HG03039 (cell line): ENCODE measurements at regions not wholly inside any gene's neighbourhood (a gene's known extent, or its start where the extent isn't known, plus 50 kb on each side); places are given as distances from the start of the nearest gene placed in this dataset.
"Not testable (repeated sequence)": the region's sequence is repeated elsewhere in the genome, so short reads cannot be mapped to it uniquely, and the experiment has no call there.

Experiments
- ATAC-seq: cut with Tn5 transposase; IDR thresholded peaks from one replicate; pipeline ENCODE4 v1.9.1; 2021; ENCODE audit warnings: mild to moderate bottlenecking, moderate library complexity; ENCODE audit not compliant: unreplicated experiment

DNA sequence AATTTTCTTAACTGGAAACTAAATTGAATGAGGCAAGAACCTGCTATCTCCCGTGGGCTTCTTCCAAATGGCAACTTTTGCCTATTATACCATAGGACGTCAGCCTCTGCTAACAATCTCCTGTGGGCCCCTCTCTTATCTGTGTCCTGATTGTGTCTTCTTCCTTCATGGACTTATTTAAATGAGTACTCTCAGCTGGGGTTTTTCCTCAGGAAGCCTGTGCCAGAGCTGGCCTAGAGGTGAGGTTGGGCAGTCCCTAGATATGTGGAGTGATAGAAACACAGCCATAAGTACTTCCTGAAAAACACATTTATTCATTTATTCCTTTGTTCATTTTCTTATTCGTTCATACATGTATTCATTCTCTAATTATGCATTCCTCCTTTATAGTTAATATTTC, 712.5 kb upstream of the SLIT2 start:
- no peak for ATAC-seq

DNA sequence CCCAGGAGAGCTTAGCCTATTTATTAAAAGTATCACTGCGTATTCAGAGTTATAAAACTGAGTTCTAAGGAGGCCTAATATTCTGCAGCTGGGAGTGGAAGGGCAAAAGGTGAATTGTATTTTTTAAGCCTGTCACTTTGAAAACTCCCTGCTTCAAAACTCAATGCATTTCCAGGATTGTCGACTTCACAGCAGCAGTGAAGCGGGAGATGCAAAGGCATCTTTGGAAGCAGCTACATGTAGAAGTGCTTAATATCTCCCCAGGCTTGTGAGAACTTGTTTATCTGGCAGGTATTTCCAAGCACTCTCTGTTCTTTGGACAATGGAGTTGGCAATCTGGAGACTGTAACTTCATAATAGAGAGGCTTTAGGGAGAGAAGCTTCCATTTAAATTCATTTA, 717.5 kb upstream of the SLIT2 start:
- no peak for ATAC-seq

DNA sequence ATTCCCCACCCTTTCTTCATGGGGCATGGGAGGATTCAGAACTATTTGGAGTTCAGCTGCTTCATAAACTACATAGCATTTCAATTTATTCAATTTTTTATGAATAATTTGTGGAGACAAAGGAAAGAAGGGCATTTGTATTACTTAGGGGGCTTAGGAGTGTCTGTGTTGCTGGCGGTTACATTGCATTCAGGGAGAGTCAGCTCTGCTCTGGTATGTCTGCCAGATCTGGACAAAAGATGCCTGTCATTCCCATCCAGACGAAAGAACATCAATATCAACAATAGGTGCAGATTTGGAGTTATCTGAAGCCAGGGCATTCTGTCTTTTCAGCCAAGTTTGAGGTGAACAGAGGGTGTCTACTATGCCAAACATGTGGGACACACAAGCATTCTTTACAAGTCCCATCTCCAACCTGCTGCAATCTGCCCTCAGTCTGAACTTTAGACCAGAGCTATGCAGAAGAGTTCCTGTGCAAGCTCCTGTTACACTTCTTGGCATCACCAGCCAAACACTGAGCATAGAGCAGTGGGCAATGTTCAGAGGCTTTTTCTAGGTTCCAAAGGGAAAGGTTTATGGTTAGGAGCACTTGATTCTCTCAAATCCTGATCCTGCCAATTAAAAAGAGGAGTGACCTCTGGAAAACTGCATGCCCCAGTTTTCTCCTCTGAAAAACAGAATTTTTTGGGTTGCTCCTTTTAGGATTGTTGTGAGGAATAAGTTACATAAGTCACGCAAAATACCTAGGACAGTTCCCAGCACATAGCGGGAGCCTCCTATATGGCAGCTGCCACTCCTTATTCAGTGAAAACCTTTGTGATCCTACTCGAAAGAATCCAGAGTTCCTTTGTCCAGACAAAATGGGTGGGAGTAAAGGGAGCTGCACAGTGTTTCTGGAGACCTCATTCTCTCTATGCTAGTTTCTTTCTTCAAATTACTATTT, 719.5 kb upstream of the SLIT2 start:
- ATAC-seq: no peak

DNA sequence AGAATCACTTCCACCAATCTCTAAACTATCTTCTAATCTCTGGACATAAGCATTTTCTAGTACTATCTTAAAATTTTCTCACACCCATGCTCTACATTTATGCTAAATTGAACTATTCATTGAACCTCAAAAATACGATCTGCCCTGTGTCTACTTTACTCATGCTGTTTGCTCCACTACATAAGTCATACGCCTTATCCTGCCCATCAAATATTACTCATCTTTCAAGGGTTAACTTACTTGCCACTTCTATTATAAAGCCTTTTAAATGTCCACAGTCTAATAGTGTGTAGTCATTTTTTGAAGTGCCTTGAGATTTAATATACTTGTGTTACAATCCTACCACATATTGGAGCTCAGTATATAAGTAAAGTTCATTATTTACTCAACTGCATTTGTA, 727.7 kb upstream of the SLIT2 start:
- no peak for ATAC-seq

DNA sequence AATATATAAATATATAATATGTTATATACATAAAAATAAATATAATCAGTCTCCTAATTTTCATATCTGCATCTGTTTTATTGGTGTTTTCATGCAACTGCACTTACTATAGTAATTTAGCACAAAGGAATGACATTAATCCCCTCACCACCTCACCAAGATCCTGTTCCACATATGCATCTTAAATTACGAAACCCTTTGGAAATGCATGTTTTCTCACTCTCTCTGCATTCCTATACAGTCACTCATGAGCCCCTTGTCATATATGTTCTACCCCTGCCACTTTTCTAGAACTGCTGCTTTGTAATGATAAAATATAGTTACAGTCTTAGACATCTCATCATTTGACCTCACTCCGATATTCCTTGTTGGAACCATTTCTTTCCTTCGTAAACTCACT, 728.7 kb upstream of the SLIT2 start:
- no peak for ATAC-seq

DNA sequence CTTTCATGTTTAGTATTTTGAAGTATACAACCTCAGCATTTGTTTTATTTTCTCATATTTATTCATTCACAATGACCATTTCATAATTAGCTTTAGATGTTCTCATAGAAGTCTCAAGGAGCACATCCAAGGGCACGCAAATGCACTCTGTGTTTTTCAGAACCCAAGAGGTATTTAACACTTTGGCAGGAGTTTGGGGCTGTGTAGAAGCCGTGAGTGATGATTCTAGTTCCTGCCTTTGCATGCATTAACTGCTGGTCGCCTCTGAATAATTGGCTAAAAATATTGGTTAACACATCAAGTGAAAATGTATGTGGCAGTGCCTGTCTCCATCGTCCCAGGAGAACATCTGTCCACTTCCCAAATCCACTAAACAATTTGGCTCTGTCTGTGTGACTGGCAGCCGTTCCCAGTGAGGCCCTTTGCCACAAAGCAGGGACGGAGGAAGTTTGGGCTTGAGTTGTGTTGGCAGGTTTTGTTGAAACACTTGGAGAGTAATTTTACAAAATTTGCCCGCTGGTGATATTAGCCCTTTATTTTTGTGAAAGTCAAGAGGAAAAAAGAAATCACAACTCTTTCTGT, 730.7 kb upstream of the SLIT2 start:
- ATAC-seq: no peak

DNA sequence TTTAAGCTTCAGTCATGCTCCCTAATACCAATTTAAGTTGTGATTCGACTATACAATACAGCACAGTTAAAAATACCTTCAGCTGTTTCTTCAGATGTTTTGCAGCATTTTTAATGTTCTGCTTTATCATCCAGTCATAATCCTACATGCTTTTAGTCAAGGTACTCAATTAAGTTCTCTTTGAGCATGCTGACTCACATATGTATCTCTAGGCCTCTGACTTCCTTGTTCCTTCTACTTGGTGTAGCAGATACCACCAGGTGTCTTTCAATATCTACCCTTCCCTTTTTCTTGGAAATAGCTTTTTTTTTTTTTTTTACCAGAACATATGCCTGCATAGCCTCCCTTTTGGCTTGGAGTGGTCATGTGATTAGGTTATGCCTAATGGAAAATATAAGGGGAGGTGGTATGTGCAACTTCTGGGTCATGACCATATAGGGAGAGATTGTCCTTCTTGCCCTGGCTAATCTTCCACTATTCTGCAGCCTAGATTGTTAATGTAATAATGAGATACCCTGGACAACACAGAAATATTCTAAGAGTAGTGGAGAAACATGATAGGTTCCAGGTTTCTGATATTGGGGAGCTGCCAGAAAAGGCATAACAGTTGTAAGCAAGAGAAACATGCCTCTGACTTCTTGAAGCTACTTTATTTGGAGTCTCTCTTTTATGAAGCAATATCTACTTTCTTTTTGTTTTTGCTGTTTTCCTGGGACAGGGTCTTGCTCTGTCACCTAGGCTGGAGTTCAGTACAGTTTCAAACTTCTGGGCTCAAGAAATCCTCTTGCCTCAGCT, 737.2 kb upstream of the SLIT2 start:
- ATAC-seq: no peak

DNA sequence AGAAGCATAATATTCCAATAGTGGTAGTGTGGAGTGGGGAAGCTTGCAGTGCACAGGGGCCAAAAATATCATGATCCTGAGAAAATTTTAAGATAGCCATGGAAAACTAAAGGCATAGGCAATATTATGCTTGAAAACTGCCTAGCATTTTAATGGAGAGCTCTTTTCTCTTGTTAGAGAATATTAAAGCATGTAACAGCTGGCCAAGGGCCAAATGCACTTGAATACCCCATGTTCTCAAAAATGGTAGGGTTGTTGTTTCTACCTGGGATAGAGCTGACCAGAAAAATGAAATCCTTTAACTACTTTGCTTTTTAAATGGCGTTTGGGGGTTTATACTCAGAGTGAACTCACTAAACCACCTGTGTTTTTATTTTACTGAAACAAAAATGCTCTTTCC, 739.6 kb upstream of the SLIT2 start:
- ATAC-seq: no peak

DNA sequence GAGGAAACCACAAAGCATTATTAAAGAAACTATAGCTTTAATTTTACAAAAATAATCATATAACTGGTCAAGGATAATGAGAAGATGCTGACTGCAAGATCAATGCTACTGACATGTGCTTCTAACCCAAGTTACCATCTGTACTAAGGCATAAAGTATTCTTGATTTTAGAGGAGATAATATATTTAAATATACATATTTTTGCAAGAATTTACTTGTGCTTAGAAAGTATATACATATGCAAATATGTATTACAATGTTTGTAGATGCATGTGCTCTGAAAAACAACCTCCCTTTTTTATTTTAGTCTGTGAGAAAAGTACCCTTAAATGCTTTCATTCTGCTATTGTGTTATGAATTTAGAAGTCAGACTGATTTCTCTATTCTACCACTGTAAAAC, 740.7 kb upstream of the SLIT2 start:
- no peak for ATAC-seq

DNA sequence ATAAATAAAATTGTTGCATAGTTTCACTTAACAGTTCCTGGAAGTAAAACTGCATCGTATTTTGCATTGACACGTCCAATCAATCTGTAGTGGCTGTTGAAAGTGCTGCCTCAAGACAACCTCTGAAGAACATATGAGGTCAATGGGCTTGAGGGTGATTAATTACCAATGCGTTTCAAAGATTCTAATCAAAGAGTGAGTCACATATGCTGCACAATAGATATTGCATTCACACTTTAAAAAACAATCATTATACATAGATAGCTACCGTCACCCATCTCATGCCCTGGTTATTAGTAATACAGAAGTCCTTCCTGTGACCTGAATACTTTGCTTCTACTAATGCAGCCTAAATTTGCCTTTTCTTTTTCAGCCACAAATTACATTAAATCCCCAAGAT, 743.3 kb upstream of the SLIT2 start:
- ATAC-seq: no peak

DNA sequence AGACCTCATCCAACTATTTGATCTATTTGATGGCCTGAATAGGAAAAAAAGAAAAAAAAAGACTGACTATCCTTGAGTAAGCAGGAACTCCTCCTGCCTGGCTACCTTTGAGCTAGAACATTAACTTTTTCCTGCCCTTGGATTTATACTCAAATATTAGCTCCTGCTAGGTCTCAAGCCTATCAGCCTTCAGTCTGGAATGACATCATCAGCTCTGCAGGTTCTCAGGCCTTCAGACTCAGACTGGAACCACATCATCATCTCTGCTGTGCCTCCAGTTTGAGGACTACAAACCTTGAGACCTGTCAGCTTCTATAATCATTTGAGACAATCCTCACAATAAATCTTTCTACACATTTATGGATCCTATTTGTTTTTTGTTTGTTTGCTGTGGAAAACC, 754.0 kb upstream of the SLIT2 start:
- no peak for ATAC-seq

DNA sequence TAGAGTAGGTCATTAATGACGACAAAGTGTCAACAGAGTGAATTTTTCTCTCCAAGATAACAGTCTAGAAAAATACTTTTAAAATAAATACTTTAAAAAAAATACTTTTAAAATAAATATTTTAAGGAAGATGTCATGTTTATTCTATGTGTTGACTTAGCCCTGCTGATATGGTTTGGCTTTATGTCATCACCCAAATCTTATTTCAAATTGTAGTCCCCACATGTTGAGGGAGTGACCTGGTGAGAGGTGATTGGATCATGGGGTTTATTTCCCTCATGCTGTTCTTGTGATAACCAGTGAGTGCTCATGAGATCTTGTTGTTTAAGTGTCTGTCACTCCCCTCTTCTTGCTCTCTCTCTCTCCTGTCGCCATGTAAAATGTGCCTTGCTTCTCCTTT, 754.9 kb upstream of the SLIT2 start:
- no peak for ATAC-seq

DNA sequence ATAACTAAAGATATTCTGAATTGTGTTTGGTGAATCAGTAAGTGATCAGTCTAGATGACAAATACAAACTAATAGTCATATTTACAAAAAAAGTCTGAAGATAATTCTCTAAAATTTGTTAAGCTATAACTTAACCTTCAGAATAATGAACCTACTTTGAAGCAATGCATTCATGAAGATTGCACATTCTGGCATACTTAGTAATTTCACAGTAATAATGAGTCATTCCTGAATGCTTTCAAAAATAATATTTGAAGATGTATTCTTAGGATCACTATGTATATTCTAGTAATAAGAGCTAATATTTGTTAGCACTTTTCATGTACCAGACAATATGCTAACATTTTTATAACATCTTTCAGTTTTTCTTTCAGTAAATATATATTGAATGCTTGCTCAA, 756.7 kb upstream of the SLIT2 start:
- no peak for ATAC-seq

DNA sequence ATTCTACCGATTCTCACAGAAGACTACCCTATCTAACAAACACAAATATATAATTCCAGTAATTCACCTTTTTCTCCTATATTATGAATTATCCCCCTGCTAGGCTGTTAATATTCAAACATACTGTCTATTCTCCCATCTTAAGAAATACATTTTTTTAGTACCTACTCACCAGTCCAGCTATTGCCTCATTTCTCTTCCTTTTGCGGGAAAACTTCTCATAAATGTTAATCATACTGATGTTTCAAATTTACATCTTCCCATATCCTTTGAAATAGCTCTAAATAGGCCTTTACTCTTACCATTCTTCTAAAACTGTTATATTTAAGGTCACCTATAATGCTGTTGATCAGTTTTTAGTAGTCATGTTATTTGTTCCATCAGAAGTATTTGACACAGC, 759.1 kb upstream of the SLIT2 start:
- no peak for ATAC-seq

DNA sequence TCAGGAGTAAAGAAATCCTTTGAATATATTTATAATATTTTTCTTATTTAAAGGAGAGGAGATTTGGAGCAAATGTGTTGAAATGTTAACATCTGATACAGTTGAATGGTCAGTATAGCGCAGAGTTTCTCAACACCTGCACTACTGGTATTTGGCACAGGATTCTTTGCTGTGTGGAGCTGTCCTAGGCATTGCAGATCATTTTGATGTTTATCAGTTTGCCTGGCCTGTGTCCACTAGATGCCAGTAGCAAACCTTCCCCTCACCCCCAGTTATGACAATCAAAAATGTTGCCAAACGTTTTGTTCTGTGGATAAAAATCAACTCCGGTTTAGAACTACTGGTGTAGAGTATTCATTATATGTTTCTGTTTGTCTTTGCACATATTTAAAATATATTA, 765.3 kb upstream of the SLIT2 start:
- ATAC-seq: no peak

DNA sequence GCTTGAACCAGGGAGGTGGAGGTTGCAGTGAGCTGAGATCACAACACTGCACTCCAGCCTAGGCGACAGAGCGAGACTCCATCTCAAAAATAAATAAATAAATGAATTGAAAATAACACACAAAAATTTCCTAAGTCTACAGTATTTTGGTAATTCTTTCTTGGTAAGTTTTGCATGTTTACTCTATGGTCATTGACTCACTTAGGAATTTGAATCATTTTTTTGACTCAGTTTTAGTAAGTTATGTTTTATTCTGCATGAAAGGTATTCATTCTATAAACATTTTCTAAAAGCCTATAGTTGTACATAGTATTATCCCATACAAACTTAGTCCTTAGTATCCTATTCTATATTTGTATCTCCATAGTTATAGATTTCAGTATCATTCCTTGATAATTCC, 772.9 kb upstream of the SLIT2 start:
- ATAC-seq: no peak

DNA sequence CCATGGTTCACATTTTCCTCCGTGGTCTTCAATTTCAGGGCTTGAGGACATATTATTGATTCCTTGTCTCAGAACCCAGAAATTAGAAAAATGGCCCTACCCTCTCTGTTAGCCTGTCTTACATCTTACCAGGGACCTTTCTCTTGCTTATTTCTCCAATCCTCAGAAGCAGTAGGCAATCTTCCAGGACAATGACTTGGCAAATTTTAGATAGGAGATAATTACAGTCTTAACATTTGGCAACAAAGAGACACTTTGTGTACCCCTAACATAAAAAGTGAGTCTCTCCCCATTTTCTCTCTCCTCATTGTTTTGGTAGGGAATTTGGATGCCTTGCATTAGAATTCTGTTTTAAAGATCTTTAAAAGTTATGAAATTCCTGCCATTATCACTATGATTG, 778.1 kb upstream of the SLIT2 start:
- no peak for ATAC-seq

DNA sequence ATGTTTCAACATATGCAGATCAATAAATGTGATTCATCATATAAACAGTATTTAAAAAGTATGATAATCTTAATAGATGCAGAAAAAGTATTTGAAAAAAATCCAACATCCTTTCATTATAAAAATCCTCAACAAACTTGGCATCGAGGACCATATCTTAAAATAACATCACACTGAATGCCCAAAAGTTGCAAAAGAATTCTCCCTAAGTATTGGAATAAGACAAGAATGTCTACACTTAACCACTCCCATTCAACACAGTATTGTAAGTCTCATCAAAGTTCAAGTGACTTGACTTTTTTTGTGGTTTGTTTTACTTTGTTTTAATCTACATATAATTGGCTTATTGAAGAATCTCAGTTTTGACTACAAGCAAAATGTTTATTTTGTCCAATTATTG, 779.0 kb upstream of the SLIT2 start:
- ATAC-seq: no peak

DNA sequence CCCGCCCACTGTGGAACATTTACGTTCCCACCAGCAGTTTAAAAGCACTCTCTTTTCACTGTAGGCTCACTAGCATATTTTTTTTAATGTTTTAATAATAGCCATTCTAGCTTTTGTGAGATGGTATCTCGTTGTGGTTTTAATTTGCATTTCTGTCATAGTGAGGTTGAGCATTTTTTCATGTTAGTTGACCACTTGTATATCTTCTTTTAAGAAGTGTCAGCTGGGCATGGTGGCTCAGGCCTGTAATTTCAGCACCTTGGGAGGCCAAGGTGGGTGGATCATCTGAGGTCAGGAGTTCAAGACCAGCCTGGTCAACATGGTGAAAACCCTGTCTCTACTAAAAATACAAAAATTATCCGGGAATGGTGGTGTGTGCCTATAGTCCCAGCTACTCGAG, 781.7 kb upstream of the SLIT2 start:
- not testable (repeated sequence) for ATAC-seq

DNA sequence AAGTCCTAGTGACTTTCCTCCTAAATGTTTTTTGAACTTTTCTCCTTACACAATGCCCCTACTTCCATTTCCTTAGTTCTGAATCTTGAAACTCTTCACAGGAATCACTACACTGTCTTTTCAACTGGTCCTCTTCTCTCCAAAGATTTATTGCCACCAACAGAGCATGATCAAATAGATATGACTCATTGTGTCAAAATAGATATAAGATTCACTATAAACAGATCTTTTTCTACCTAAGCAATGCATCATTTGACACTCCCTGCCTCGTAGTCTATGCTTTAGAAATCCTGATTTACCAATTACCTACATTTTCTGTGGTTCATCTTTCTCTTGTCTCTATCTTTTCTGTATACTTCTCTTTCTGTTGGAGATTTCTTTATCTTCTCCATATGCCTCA, 789.6 kb upstream of the SLIT2 start:
- ATAC-seq: no peak

DNA sequence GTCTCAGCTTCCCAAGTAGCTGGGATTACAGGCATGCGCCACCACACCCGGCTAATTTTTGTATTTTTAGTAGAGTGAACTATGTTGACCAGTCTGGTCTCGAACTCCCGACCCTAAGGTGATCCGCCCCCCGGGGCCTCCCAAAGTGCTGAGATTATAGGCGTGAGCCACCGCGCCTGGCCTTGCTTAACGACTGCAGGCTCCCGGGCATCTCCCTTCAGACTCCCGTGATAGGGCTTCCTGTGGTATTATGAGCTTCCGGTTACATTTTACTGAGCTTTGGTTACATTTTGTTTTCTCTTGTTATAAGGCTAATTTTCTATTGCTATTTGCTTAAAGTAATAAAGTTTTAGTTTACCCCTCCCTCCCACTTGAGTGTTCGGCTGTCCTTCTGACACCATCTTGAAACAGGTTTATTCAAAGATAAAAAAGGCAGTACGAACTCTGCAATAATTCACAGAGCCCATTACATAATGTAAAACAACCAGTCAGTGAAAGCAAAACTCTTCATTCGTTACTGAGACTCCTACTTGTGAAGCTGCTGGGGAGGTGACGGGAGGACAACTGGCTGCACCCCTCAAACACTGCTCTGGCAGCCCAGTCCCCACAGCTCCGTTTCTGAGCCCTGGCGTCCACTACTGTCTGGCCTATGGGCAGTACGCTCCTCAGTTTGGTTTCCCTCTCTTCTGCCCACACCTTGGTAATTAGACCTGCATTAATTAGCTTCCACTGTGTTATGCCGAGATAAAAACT, 795.7 kb upstream of the SLIT2 start:
- no peak for ATAC-seq
